ENCODE measurements at regions not wholly inside any gene's neighbourhood (a gene's known extent, or its start where the extent isn't known, plus 50 kb on each side); places are given as distances from the start of the nearest gene placed in this dataset.

DNA sequence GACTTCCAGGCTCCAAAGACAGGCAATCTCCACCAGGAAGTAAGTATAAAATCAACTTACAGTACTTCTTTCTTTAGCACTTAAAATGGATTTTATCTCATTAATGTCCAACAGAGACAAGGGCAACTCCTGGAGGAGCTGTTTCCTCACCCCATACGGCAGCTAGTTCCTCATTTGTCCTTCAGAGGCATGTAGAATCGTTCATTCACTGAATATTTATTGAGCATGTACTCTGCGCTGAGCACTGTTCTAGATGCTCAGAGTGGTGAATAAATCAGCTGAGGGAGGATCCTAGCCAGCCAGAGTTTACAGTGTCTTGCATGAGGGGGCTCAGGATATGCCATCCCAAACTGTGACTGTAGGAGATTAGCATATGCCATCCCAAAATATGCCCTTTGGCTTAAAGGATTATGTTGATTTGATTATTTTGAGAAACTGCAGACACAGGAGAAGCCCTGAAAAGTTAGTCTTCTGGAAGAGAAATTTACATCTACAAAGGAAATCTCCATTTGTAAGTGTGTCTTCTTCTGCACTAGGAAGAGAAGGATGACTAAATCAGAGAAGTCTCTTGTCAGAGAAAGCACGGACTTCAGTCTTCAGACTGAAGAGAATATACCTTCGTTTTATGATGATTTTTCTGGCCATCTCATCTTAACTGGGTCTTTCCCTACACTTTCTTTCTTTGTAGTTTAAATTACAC, 66.9 kb downstream of the BAMBI start:
- no peak for DNase-seq (ENCODE audit: low spot score)
- no peak overlapping the region for H3K4me3 ChIP-seq
- H3K27ac ChIP-seq: no peak overlapping the region
- TF ChIP-seq, protein P1, sequence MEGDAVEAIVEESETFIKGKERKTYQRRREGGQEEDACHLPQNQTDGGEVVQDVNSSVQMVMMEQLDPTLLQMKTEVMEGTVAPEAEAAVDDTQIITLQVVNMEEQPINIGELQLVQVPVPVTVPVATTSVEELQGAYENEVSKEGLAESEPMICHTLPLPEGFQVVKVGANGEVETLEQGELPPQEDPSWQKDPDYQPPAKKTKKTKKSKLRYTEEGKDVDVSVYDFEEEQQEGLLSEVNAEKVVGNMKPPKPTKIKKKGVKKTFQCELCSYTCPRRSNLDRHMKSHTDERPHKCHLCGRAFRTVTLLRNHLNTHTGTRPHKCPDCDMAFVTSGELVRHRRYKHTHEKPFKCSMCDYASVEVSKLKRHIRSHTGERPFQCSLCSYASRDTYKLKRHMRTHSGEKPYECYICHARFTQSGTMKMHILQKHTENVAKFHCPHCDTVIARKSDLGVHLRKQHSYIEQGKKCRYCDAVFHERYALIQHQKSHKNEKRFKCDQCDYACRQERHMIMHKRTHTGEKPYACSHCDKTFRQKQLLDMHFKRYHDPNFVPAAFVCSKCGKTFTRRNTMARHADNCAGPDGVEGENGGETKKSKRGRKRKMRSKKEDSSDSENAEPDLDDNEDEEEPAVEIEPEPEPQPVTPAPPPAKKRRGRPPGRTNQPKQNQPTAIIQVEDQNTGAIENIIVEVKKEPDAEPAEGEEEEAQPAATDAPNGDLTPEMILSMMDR (IDR thresholded peaks at IDR 0.05): no peak

DNA sequence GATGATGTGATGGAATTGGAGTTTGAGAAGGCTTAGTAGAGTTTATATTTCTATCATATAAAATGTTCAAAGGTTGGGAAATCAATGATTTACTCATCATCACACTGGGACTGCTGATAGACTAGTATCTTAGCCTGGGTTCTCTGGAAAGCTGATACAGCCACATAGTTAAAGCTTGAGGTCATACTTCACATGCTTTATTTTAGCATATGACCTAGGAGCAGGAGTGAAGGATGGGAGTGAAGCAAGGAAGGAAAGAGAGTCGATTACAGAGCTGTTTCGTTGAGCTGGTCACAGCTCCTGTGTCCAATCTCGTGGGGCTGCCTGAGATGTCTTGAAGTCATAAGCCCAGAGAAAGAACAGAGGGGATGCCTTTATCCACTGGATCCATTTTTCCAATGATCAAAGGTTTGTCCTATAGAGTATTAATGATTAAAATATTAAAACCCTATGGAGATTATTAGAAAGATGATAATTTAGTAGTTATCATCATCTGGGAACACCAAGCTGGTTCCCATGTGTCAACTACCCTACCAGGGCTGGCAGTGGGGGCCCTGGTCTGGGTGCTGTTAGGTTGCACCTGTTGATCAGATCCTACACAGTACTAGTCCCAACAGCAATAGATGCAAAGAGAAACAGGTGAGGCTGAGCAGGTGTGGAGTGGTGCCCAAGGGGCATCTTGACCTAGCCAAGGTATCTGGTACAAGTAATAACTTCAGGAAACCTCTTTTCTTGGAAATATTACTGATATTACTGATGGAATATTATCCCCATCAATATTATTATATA, 77.8 kb downstream of the BAMBI start:
- H3K27ac ChIP-seq: no peak overlapping the region
- DNase-seq (ENCODE audit: low spot score): no peak
- no peak overlapping the region for H3K4me3 ChIP-seq

DNA sequence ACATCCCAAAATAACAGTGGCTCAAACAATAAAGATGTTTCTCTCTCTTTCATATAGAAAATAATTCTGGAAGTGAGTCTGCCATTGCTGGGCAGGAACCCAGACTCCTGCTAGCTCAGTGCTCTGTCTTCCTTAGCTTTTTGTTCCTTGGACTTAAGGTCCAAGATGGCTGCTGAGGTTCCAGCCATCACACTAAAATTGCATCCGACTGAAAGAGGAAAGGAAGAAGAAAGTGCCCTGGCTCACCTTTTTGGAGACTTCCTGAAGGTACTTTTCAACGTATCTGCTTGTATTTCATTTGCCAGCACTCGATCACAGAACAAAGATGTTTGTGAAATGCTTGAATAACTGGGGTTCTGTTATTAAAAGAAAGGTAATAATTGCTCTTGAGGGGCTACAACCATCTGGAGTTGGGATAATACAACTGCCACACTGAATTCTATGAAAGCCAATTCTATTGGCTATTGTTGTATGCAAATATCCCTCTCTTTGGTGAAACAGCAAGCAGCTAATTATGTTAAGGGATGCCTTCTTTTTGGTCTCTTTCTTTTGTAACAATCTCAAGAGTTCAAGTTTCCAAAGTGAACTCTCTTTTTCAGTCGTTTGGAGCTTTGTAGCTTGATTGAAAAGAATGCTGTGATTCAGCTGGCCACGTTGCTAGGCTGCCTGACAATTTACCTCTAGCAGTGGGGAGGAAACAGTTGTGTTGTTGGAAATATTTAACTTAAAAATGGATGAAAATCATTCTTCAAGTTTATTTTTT, 83.9 kb downstream of the BAMBI start:
- Histone ChIP-seq H3K4me3 (no peak overlapping the region), H3K27ac (no peak overlapping the region)
- TF ChIP-seq, protein P1 (IDR thresholded peaks at IDR 0.05): no peak
- no peak for DNase-seq (ENCODE audit: low spot score)

More for the DNA sequence above, 77.8 kb downstream of the BAMBI start:
- TF ChIP-seq, protein P1 (IDR thresholded peaks at IDR 0.05): no peak

DNA sequence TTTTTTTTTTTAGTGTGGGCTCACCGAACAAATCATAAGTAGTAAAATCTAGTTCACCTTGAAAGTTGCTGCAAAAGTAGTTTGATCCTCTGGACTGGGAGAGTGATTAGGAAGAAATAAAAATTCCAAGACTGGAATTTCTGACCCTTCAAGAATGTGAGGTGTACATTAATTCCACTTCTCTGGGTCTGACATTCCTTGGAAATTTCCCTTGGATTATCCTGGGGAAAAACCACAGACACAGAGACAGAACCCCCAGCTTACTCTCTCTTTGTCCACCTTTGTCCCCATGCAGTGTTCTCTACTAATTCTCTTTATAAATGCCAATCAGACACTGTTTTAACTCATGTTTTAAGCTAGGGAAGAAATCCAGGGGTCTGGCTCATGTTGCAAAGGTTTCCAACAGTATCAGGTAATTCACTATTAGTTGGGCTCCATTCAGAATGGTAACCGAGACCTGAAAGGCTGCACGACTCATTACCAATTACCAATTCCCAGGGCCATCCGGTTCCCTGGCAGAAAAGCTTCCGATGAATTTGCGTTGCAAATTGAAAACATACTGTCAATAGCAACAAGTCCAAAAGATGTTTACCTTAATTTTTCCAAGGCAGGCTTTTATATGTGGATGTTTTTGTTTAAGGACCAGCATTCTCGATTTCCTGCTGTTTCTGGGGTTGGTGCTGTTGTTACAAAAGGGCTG, 86.3 kb downstream of the BAMBI start:
- TF ChIP-seq, protein P1 (IDR thresholded peaks at IDR 0.05): no peak
- DNase-seq (ENCODE audit: low spot score): no peak
- H3K4me3 ChIP-seq: no peak overlapping the region
- H3K27ac ChIP-seq: no peak overlapping the region

DNA sequence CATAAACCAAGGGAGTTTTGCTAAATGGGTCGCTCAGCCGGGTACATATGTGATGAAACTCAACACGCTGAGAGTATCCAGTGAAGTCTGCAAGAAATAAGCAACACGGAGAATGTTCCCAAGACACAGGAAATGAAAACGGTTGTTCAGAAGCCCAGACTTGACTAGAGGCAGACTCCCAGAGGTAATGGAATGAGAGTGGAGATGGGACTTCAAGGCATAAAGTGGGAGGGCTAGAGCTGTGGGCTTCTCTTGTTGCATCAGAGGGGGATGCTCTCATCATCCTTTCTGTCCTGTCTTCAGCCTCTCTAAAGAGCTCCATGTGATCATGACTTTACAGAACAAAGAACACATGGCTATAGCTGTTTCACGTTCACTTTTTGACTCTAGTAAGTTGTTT, 88.3 kb downstream of the BAMBI start:
- TF ChIP-seq, protein P1 (IDR thresholded peaks at IDR 0.05): no peak
- no peak overlapping the region for H3K4me3 ChIP-seq
- no peak for DNase-seq (ENCODE audit: low spot score)
- H3K27ac ChIP-seq: no peak overlapping the region

DNA sequence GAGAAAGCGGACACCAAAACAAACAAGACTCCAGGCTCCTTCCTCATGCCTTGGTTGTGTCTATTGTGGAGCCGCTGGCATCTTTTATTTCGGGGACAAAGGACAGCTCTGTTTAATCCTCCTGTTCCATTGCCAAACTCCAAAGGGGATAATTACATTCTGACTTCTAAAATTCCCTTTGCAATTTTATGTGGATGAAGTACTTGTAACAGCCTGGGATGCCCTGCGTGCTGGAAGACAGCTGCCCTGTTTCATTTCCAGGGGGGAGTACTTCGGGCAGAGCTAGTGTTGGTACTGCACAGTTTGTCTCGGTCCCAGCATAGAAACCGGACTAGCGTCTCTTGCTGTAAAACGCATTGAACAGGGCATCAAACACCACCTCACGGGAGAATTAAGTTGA, 90.9 kb downstream of the BAMBI start:
- no peak for DNase-seq (ENCODE audit: low spot score)

More for the DNA sequence above, 90.9 kb downstream of the BAMBI start:
- Histone ChIP-seq H3K27ac (no peak overlapping the region), H3K4me3 (no peak overlapping the region)
- TF ChIP-seq, protein P1 (IDR thresholded peaks at IDR 0.05): no peak
